Retinal pigment epithelial cell (primary cell): ENCODE measurements at regions not wholly inside any gene's neighbourhood (a gene's known extent, or its start where the extent isn't known, plus 50 kb on each side); places are given as distances from the start of the nearest gene placed in this dataset.

ENCODE experiments used
- DNase-seq: peaks from one replicate; pipeline ENCODE4 v3.0.0-alpha.2; 2010; ENCODE audit warnings: low read depth
- H3K4me3 ChIP-seq: 2 replicates; pipeline ENCODE4 v1.5.1; 2011; ENCODE audit warnings: mild to moderate bottlenecking, low read length, control low read depth, moderate library complexity
- CTCF ChIP-seq: conservative IDR thresholded peaks from 2 replicates; pipeline ENCODE4 v1.5.1; 2011; ENCODE audit warnings: low read depth, low read length, control low read depth, inconsistent platforms

GRCh38 chrX:44470816-44471215 is 71.8 kb downstream of the FUNDC1 start:
- no peak for TF ChIP-seq CTCF
- no peak for DNase-seq

GRCh38 chrX:44462850-44463249 is 79.8 kb downstream of the FUNDC1 start:
- no peak overlapping the region for H3K4me3 ChIP-seq
- no peak for TF ChIP-seq CTCF
- DNase-seq = no peak

More at GRCh38 chrX:44470816-44471215, 71.8 kb downstream of the FUNDC1 start:
- no peak overlapping the region for H3K4me3 ChIP-seq

- no peak for DNase-seq
These were observed 83.2 kb downstream of the FUNDC1 start for GRCh38 chrX:44459501-44459900.

DNA sequence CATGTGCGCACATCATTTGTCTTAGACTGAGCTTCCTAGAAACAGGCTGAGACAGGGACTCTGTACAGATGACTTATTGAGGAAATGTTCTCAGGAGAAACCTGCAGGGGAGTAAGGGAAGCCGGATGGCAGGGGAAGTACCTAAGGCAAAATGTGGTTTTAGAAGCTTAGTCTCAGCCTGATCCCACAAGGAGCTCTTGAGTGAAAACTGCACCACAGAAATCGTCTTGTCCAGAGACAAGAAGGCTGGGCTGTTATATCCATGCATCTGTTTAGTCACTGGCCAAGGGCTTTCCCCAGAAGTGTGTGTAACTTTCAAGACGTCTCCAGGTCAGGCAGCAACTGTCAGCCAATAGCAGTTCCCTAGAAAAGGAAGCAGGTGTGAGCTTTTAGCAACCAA is 86.0 kb downstream of the FUNDC1 start:
- no peak overlapping the region for H3K4me3 ChIP-seq
- no peak for DNase-seq
- no peak for TF ChIP-seq CTCF

More at GRCh38 chrX:44459501-44459900, 83.2 kb downstream of the FUNDC1 start:
- H3K4me3 ChIP-seq = no peak overlapping the region
- TF ChIP-seq CTCF = no peak

DNA sequence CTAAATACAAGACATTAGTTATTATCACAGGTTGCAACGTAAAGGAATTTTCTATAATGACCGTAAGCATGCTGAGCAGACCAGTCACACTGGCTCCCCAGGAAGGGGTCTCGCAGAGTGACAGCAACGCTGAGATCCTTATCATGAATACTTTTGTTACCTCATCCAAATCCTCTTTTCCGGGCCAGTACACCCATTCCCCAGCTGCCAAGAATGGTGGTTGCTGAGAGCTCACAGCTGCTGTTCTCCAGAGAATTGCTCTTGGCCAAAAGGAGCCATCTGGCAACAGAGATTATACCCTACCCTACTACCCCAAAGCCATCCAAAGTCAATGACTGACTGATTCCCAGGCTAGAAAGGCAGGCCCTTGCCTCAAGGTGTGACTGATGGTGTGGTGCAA is 91.6 kb downstream of the FUNDC1 start:
- no peak for DNase-seq
- no peak for TF ChIP-seq CTCF
- H3K4me3 ChIP-seq = no peak overlapping the region

DNA sequence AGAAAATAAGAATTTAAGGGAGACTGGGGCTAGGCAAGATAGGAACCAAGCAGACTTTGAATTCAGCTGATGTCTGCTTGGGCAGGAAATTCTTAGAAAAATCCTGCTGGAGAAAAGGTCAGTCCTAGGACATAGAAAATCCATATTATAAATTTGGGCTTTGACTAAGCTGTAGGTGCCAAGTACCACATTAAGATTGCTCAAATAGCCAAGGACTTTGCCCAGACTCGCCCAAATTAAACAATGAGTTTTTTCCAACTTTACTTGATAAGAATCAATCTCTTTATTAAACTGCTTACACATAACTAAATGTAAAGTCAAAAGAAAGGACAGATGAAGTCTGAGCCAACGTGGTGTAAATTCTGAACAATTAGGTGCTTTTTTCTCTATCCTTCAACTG is 95.4 kb downstream of the FUNDC1 start:
- DNase-seq = no peak
- TF ChIP-seq CTCF = no peak
- no peak overlapping the region for H3K4me3 ChIP-seq

DNA sequence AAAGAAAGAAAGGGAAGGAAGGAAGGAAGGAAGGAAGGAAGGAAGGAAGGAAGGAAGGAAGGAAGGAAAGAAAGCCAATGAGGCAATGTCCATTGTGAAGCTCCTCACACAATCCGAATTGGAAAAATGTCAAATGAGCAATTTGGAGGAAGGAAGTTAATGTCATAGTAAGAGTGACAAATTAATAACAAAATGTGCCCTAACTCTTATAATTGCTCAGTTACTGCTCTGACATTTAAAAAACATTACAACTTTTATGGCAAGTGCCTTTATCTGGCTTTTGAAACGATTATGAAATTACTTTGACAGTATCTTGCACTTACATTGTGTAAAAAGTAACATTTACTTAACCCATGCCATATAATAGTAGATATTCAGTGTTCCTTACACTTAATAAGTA is 96.5 kb upstream of the EFHC2 start:
- no peak for DNase-seq
- no peak overlapping the region for H3K4me3 ChIP-seq
- TF ChIP-seq CTCF = no peak
